ENCODE measurements at regions not wholly inside any gene's neighbourhood (a gene's known extent, or its start where the extent isn't known, plus 50 kb on each side); places are given as distances from the start of the nearest gene placed in this dataset.

DNA sequence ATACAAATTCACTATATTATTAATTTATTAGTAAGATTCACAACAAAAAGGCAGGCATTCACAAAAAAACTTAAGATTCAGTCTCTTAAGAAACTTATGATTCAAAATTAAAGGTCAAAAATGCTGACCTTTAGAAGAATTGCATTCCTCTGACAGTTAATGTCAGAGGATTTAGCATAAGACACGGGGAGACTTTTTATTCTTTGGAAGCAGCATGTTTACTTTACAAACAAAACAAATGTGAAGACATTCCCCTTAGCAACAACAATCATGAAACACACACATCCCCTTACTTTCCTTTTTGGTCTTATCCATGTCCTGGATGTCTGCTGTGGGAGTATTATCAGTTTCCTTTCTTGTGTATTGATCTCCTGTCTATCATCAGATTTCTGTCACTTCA, 117.1 kb downstream of the RAD51AP2 start:
- DNase-seq (ENCODE audit: low spot score): no peak
- ATAC-seq (ENCODE audit: low FRiP score): no peak
- TF ChIP-seq CTCF (IDR thresholded peaks at IDR 0.05): no peak

DNA sequence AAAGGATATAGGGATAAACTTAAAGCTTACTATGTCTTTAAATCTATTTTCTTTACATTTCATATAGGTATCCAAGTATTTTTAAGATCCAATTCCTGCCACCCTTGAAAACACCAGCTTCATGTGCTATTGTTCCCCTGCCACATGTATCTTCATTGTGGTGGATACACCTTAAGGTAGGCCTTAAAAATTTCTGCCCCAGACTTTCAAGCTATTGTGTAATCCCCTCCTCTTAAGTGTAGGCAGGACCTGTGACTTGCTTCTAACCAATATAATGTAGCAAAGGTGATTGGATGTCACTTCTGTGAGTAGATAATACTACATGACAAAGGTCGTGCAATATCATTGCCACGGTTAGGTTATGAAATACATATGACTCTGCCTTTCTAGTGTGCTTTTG, 119.5 kb downstream of the RAD51AP2 start:
- no peak for ATAC-seq (ENCODE audit: low FRiP score)
- TF ChIP-seq CTCF (IDR thresholded peaks at IDR 0.05): no peak
- DNase-seq (ENCODE audit: low spot score): no peak

DNA sequence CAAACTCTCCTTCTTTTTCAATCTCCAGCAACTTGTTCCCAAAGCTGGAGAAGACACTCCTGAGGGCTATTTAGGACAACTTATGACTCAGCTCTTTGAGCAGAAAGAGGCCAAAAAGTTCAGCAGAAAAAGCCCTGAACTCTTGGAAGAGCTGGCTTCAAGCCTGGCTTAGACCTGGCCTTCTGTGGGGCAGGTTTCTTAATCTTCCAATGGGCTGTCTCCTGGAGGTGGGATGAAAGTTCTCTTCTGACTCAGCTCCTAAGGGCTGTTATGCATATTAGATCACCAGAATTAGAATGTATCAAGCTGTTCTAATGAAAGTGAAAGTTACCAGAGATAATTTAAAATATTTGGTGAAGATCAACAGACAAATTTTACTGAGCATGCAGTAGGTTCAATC, 129.4 kb downstream of the RAD51AP2 start:
- DNase-seq (ENCODE audit: low spot score): no peak
- no peak for ATAC-seq (ENCODE audit: low FRiP score)

GRCh38 chr2:17387591-17387990, 130.6 kb downstream of the RAD51AP2 start:
- ATAC-seq (ENCODE audit: low FRiP score) (no peak), DNase-seq (ENCODE audit: low spot score) (no peak)
- no peak for TF ChIP-seq CTCF (IDR thresholded peaks at IDR 0.05)

More for the DNA sequence above, 129.4 kb downstream of the RAD51AP2 start:
- no peak for TF ChIP-seq CTCF (IDR thresholded peaks at IDR 0.05)

GRCh38 chr2:17386771-17387170, 131.5 kb downstream of the RAD51AP2 start:
- no peak for TF ChIP-seq CTCF (IDR thresholded peaks at IDR 0.05)
- no peak for DNase-seq (ENCODE audit: low spot score)
- no peak for ATAC-seq (ENCODE audit: low FRiP score)

GRCh38 chr2:17380003-17380402, 138.2 kb downstream of the RAD51AP2 start:
- ATAC-seq (ENCODE audit: low FRiP score) (no peak), DNase-seq (ENCODE audit: low spot score) (no peak)
- no peak for TF ChIP-seq CTCF (IDR thresholded peaks at IDR 0.05)

- DNase-seq (ENCODE audit: low spot score): no peak
- no peak for TF ChIP-seq CTCF (IDR thresholded peaks at IDR 0.05)
These were observed 143.0 kb downstream of the RAD51AP2 start for GRCh38 chr2:17375262-17375661.

More at GRCh38 chr2:17375262-17375661, 143.0 kb downstream of the RAD51AP2 start:
- ATAC-seq (ENCODE audit: low FRiP score): no peak
